HEK293 (cell line): ENCODE measurements at regions not wholly inside any gene's neighbourhood (a gene's known extent, or its start where the extent isn't known, plus 50 kb on each side); places are given as distances from the start of the nearest gene placed in this dataset.
"Not testable (repeated sequence)": the region's sequence is repeated elsewhere in the genome, so short reads cannot be mapped to it uniquely, and the experiment has no call there.

ENCODE experiments used
- CTCF ChIA-PET: fragments of 350-600 bp; formaldehyde crosslinking; extraction: SDS; loops from one replicate; lab custom pipeline; 2021; ENCODE audit warnings: antibody characterized with exemption; lab: Yijun Ruan, JAX
- POLR2A ChIA-PET: fragments of 300-600 bp; formaldehyde crosslinking; extraction: SDS; loops from one replicate; lab custom pipeline; 2020; ENCODE audit warnings: antibody characterized with exemption, inconsistent platforms; lab: Yijun Ruan, JAX
- H3K27ac ChIP-seq: fragments of 200-500 bp; sonication (Bioruptor generic); 2 replicates; pipeline ENCODE4 v1.5.1; 2014; ENCODE audit warnings: low read depth, low read length, control low read depth, inconsistent platforms; ENCODE audit errors: extremely low read depth
- H3K36me3 ChIP-seq, 2 experiments: fragments of 200-500 bp in 1 of 2; sonication (Bioruptor generic) in 1 of 2; 1 replicate in 1 of 2; 2 replicates in 1 of 2; pipeline ENCODE4 v1.5.1; 2014 to 2017; ENCODE audit warnings: inconsistent platforms in 2 of 2, low read length in 2 of 2; ENCODE audit not compliant: control insufficient read depth in 2 of 2, insufficient read depth in 1 of 2
- H3K4me1 ChIP-seq: fragments of 200-500 bp; sonication (Bioruptor generic); 2 replicates; pipeline ENCODE4 v1.5.1; 2014; ENCODE audit warnings: mild to moderate bottlenecking, low read length, inconsistent platforms; ENCODE audit not compliant: control insufficient read depth, insufficient read depth
- H3K4me3 ChIP-seq: 2 replicates; pipeline ENCODE4 v1.5.1; 2011; ENCODE audit warnings: low read depth, mild to moderate bottlenecking, control low read depth, low read length, moderate library complexity
- H3K9me3 ChIP-seq: fragments of 200-500 bp; sonication (Bioruptor generic); 2 replicates; pipeline ENCODE4 v1.5.1; 2014; ENCODE audit warnings: low read depth, low read length, inconsistent platforms; ENCODE audit not compliant: control insufficient read depth, insufficient read depth
- FEZF1 ChIP-seq: fragments of 450-650 bp; formaldehyde crosslinking; IDR thresholded peaks from 2 replicates; pipeline ENCODE4 v1.5.1; 2016; ENCODE audit warnings: missing biosample characterization, missing genetic modification characterization
- MZF1 ChIP-seq: fragments of 450-650 bp; formaldehyde crosslinking; IDR thresholded peaks from 2 replicates; pipeline ENCODE4 v1.5.1; 2017; ENCODE audit warnings: missing biosample characterization, missing genetic modification characterization, borderline replicate concordance
- RBAK ChIP-seq: fragments of 450-650 bp; formaldehyde crosslinking; IDR thresholded peaks from 2 replicates; pipeline ENCODE4 v1.5.1; 2016; ENCODE audit warnings: missing biosample characterization, missing genetic modification characterization
- REST ChIP-seq: fragments of 450-650 bp; formaldehyde crosslinking; IDR thresholded peaks from 2 replicates; pipeline ENCODE4 v1.5.1; 2016; ENCODE audit warnings: missing biosample characterization, missing genetic modification characterization
- ZBTB1 ChIP-seq: fragments of 450-650 bp; formaldehyde crosslinking; IDR thresholded peaks from 2 replicates; pipeline ENCODE4 v1.5.1; 2016; ENCODE audit warnings: missing biosample characterization, missing genetic modification characterization
- ZBTB11 ChIP-seq: fragments of 450-650 bp; formaldehyde crosslinking; conservative IDR thresholded peaks from 2 replicates; pipeline ENCODE4 v1.5.1; 2016; ENCODE audit warnings: low read depth, missing biosample characterization, missing genetic modification characterization
- ZBTB8A ChIP-seq: fragments of 450-650 bp; formaldehyde crosslinking; IDR thresholded peaks from 2 replicates; pipeline ENCODE4 v1.5.1; 2016; ENCODE audit warnings: missing biosample characterization, missing genetic modification characterization
- ZFP3 ChIP-seq: fragments of 450-650 bp; formaldehyde crosslinking; IDR thresholded peaks from 2 replicates; pipeline ENCODE4 v1.5.1; 2016; ENCODE audit warnings: low read depth, missing biosample characterization, missing genetic modification characterization
- ZNF121 ChIP-seq: fragments of 450-650 bp; formaldehyde crosslinking; IDR thresholded peaks from 2 replicates; pipeline ENCODE4 v1.5.1; 2016; ENCODE audit warnings: missing biosample characterization, missing genetic modification characterization
- ZNF138 ChIP-seq: fragments of 450-650 bp; formaldehyde crosslinking; IDR thresholded peaks from 2 replicates; pipeline ENCODE4 v1.5.1; 2016; ENCODE audit warnings: missing biosample characterization, missing genetic modification characterization, borderline replicate concordance
- ZNF140 ChIP-seq: fragments of 450-650 bp; formaldehyde crosslinking; IDR thresholded peaks from 2 replicates; pipeline ENCODE4 v1.5.1; 2016; ENCODE audit warnings: missing biosample characterization, missing genetic modification characterization
- ZNF175 ChIP-seq: fragments of 450-650 bp; formaldehyde crosslinking; IDR thresholded peaks from 2 replicates; pipeline ENCODE4 v1.5.1; 2016; ENCODE audit warnings: missing biosample characterization, missing genetic modification characterization
- ZNF19 ChIP-seq: fragments of 450-650 bp; formaldehyde crosslinking; IDR thresholded peaks from 2 replicates; pipeline ENCODE4; 2016; ENCODE audit warnings: missing biosample characterization, missing genetic modification characterization, low read depth
- ZNF223 ChIP-seq: fragments of 450-650 bp; formaldehyde crosslinking; IDR thresholded peaks from 2 replicates; pipeline ENCODE4 v1.5.1; 2016; ENCODE audit warnings: missing biosample characterization, missing genetic modification characterization
- ZNF292 ChIP-seq: fragments of 450-650 bp; formaldehyde crosslinking; IDR thresholded peaks from 2 replicates; pipeline ENCODE4 v1.5.1; 2016; ENCODE audit warnings: low read depth, missing biosample characterization, missing genetic modification characterization, borderline replicate concordance
- ZNF341 ChIP-seq: fragments of 450-650 bp; formaldehyde crosslinking; IDR thresholded peaks from 2 replicates; pipeline ENCODE4; 2016; ENCODE audit warnings: low read depth, missing biosample characterization, missing genetic modification characterization
- ZNF394 ChIP-seq: fragments of 450-650 bp; formaldehyde crosslinking; IDR thresholded peaks from 2 replicates; pipeline ENCODE4 v1.5.1; 2016; ENCODE audit warnings: missing biosample characterization, missing genetic modification characterization, mild to moderate bottlenecking, moderate library complexity, borderline replicate concordance
- ZNF426 ChIP-seq: fragments of 450-650 bp; formaldehyde crosslinking; IDR thresholded peaks from 2 replicates; pipeline ENCODE4 v1.5.1; 2017; ENCODE audit warnings: missing biosample characterization, missing genetic modification characterization, mild to moderate bottlenecking, inconsistent platforms, moderate library complexity
- ZNF433 ChIP-seq: fragments of 450-650 bp; formaldehyde crosslinking; IDR thresholded peaks from 2 replicates; pipeline ENCODE4 v1.5.1; 2016; ENCODE audit warnings: missing biosample characterization, missing genetic modification characterization, low read depth
- ZNF501 ChIP-seq: fragments of 450-650 bp; formaldehyde crosslinking; IDR thresholded peaks from 2 replicates; pipeline ENCODE4 v1.5.1; 2016; ENCODE audit warnings: missing biosample characterization, missing genetic modification characterization
- ZNF510 ChIP-seq: fragments of 450-650 bp; formaldehyde crosslinking; IDR thresholded peaks from 2 replicates; pipeline ENCODE4 v1.5.1; 2018; ENCODE audit warnings: mild to moderate bottlenecking, missing genetic modification characterization, missing biosample characterization; ENCODE audit not compliant: insufficient replicate concordance
- ZNF518A ChIP-seq: fragments of 450-650 bp; formaldehyde crosslinking; conservative IDR thresholded peaks from 2 replicates; pipeline ENCODE4 v1.5.1; 2016; ENCODE audit warnings: low read depth, missing biosample characterization, missing genetic modification characterization
- ZNF530 ChIP-seq: fragments of 450-650 bp; formaldehyde crosslinking; IDR thresholded peaks from 2 replicates; pipeline ENCODE4 v1.5.1; 2016; ENCODE audit warnings: low read depth, missing biosample characterization, missing genetic modification characterization
- ZNF558 ChIP-seq: fragments of 450-650 bp; formaldehyde crosslinking; IDR thresholded peaks from 2 replicates; pipeline ENCODE4 v1.5.1; 2016; ENCODE audit warnings: missing biosample characterization, missing genetic modification characterization
- ZNF560 ChIP-seq: fragments of 450-650 bp; formaldehyde crosslinking; IDR thresholded peaks from 2 replicates; pipeline ENCODE4 v1.5.1; 2017; ENCODE audit warnings: missing biosample characterization, missing genetic modification characterization, borderline replicate concordance
- ZNF623 ChIP-seq: fragments of 450-650 bp; formaldehyde crosslinking; IDR thresholded peaks from 2 replicates; pipeline ENCODE4 v1.5.1; 2016; ENCODE audit warnings: missing biosample characterization, missing genetic modification characterization
- ZXDB ChIP-seq: fragments of 450-650 bp; formaldehyde crosslinking; IDR thresholded peaks from 2 replicates; pipeline ENCODE4 v1.5.1; 2016; ENCODE audit warnings: missing biosample characterization, missing genetic modification characterization

- CTCF ChIA-PET = interaction anchor here (0.6 kb wide), 1 partner anchor 135 kb away, joined by 3 read pairs; no protein-coding TSS in a partner anchor
- H3K27ac ChIP-seq, H3K4me1 ChIP-seq, H3K9me3 ChIP-seq, POLR2A ChIA-PET, H3K36me3 ChIP-seq, H3K4me3 ChIP-seq: not testable (repeated sequence)
- TF ChIP-seq ZBTB8A (tag by site-specific recombination) (peak; percentile 87), ZNF19 (tag by site-specific recombination) (peak; percentile 88; the same call in 1 of the 2 replicates), RBAK (tag by site-specific recombination) (0 out of 2 replicates have a peak, but pooled peaks have one; percentile 52), ZNF518A (tag by site-specific recombination) (peak; percentile 95), ZNF138 (tag by site-specific recombination) (peak; percentile 89; the same call in 1 of the 2 replicates), ZNF341 (tag by site-specific recombination) (peak; percentile 39; the same call in 1 of the 2 replicates), MZF1 (tag by site-specific recombination) (peak; percentile 39; the same call in 1 of the 2 replicates), ZNF426 (tag by site-specific recombination) (peak; percentile 99), ZNF394 (tag by site-specific recombination) (peak; percentile 98), ZNF530 (0 out of 2 replicates have a peak, but pooled peaks have one; percentile 58), ZXDB (tag by site-specific recombination) (peak; percentile 88), REST (tag by site-specific recombination) (peak; percentile 79; the same call in 1 of the 2 replicates), ZBTB11 (tag by site-specific recombination) (peak; percentile 88), ZNF558 (tag by site-specific recombination) (peak; percentile 79), ZNF121 (tag by site-specific recombination) (peak; percentile 47; the same call in 1 of the 2 replicates), ZNF292 (peak; percentile 97), ZNF560 (tag by site-specific recombination) (peak; percentile 52; the same call in 1 of the 2 replicates), ZFP3 (peak; percentile 54; the same call in 1 of the 2 replicates), ZNF223 (0 out of 2 replicates have a peak, but pooled peaks have one; percentile 62), FEZF1 (tag by site-specific recombination) (peak; percentile 12; the same call in 1 of the 2 replicates), ZNF501 (tag by site-specific recombination) (peak; percentile 66; the same call in 1 of the 2 replicates), ZNF433 (peak; percentile 86), ZNF510 (peak; percentile 83), ZNF175 (tag by site-specific recombination) (0 out of 2 replicates have a peak, but pooled peaks have one; percentile 66), ZBTB1 (peak; percentile 80), ZNF623 (peak; percentile 85), ZNF140 (tag by site-specific recombination) (peak; percentile 97)
Observed at GRCh38 chr1:80523071-80523470, 1277.7 kb upstream of the ADGRL2 start.
